NCI-H1048 (cell line): ENCODE measurements at regions not wholly inside any gene's neighbourhood (a gene's known extent, or its start where the extent isn't known, plus 50 kb on each side); places are given as distances from the start of the nearest gene placed in this dataset.

Source experiments
- DNase-seq: peaks from one replicate; lab custom pipeline; 2025; lab: John Stamatoyannopoulos, UW

DNA sequence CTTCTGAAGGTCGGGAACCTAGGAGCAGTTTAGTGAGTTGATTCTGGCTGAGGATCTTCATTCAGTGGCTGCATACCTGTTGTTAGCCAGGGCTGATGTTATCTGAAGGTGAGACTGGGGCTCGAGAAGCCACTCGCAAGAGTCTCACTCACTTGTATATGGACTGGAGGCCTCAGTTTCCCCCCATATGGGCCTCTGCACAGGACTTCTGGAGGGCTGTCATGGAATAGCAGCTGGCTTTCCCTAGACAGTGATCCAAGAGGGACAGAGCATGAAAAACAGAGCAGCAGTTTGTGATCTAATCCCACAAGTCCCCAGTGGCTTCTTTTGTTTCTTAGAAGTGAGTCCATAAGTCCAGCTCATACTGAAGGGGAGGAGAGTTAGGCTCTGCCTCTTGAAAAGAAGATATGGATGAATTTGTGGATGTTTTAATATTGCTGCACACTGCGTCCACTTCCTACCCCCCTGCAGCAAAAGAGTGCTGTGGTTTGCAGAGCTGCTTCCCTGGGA is 623.4 kb downstream of the CDH26 start:
- no peak for DNase-seq

DNA sequence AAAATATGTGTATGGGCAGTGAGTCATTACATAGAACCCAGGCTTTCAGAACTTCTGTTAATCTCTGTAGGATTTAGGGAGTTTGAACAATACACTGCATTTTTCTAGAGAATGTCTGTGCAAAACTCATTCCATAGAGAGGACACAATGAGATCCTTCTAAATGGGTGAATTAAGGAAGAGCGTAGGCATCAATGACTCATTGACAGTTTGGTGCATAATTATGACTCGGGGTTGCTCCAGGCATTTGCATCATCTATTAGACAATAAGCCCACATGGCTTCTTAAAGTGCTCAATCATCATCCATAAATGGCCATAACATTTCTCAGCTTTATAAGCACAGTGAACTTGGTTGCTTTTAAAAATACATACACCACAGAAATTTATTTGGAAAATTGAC is 625.5 kb downstream of the CDH26 start:
- no peak for DNase-seq

DNA sequence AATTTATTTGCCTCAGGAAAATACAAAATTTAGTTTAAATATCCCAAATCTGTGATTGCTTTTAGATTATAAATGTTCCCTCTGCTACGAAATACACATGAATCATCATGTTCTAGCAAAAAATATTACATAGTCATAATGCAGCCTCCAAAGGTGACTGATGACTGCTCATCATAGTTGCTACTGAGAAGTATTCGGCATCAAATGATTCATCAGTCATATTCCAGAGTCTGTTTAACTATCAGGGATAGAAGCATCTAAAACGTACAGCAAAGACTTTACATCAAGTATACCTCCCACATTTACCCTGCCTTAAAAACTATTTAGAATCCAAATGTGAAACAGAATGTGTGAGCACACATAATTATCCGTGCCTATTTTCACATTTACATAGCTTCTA is 626.0 kb downstream of the CDH26 start:
- DNase-seq: no peak

DNA sequence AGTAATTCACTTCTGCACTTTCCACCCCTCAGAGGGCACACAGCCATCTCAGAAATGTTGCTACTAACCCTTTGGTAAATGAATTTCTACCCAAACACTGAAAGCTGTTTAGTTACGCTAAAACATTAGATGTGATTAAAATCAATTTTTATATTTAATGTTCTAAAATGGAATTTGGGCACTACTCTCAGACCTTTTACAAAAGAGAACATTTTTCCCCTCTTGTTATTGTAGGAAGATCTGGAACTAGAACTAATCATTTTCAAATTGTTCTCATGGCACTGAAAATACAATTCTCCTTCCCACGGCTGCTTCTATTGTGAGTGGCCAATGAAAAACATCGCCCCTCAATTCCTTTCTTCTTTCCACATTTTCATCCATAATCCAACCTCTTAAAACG is 627.4 kb downstream of the CDH26 start:
- DNase-seq: no peak

DNA sequence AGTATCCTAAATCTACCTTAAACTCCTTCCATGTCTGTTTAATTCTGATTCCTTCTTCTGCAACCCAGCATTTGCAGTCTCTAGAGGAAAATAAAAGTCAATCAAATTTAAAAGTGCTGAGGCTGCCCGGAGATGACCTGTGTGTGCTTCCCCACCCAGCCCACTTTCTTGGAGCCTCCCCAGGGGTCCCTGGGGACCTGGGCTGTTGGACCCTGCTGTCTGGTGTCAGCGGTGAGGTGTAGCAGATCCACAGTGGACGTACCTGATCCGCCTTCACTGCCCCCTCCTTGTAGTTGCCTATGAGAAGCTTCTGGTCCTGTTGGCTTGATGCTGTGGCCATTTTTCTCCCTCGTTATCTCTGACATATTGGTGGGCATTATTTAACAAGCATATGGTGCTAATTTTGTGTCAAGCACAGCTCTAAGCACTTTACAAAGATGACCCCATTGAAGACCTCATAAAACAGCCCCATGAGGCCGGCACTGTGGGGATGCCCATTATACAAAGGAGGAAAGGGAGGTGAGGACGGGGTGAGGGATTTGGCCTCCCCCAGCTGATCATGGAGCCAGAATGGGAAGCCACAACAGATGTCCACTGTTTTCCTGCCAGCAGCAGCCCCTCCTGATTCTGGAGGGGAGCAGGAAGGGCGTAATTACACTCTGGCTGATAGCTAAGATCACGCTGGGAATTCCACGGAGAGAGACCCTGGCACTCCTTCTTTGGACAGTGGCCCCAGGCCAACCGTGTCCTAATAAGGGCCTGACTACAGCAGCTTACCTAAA is 628.2 kb downstream of the CDH26 start:
- DNase-seq: no peak

DNA sequence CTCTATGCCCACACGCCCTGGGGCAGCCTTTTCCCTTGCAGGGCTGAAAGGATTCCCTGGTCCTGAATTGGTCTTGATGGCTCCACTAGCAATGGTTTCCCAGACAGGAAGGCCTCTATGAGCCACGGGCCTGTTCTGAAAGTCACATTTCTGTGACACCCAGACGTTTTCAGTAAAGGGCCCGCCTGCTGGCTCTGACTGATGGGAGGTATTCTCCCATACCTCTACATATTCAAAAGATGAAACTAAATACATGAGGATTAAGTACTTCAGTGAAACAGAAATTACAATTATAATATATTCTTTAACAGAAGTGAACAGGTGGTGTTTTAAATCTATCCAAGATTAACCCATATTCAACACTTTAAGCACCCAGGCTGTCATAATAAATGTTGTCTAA is 629.8 kb downstream of the CDH26 start:
- no peak for DNase-seq

DNA sequence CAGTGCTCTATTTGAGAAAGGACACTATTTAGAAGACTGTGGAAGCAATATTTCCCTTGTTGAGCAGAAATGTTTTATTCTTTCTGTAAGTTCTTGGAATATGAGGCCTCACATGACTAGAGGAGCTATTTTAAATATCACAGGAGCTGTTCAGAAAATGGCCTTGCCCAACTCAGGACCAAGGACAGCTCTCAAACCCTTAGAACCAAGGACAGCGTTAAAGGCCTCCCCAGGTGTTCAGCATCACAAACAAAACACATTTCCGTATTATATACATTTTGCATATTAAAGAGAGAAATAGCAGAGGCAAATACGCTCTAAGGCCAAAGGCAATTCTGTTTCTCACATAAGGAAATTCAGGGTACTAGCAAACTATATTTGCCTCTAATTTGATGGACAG is 631.4 kb downstream of the CDH26 start:
- no peak for DNase-seq

DNA sequence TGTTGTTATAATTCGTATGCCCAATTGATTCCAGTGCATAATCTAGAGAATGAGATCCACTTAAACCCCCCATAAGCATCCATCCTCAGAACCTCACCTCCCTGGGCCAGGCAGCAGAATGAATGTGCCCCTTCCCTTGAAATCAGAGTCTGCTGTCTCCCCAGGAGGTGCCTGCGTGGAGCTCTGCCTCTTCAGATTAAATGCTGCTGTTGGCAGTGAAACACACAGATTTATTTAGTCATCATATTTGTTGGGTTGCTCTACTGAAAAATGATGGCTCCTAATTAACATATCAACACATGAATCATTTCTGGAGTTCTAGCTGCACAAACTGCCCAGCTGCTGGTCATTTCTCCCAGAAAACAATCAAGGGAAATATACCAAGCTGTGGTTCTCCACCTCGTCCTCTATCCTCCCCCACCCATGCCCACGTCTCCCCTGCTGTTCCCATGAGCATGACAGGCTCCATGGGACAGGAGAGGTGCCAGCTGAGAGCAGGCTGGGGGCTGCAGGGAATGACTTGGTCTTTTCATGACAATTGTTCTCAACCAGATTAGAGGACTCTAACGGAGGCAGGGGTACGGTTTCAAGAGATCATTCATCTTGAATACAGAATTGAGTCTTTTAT is 633.1 kb downstream of the CDH26 start:
- no peak for DNase-seq

DNA sequence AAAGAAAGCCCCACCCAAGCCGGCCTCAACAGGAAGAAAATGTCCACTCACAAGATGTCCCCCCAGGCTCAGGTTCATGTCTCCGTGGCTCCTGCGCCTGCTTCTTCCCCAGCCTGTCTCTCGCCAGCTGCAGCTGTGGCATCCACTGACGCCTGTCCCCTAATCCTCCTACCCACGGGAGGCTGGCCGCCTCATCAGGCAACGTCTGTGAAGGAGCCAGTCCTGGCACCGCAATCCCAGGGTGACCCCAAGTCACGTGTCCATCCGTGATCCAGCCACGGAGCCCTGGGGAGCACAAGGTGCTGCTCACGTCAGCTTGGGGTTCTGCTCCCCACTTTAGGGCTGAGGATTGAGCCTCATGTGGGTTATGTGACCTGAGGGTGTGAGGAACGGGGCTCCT is 640.3 kb downstream of the CDH26 start:
- DNase-seq: no peak

DNA sequence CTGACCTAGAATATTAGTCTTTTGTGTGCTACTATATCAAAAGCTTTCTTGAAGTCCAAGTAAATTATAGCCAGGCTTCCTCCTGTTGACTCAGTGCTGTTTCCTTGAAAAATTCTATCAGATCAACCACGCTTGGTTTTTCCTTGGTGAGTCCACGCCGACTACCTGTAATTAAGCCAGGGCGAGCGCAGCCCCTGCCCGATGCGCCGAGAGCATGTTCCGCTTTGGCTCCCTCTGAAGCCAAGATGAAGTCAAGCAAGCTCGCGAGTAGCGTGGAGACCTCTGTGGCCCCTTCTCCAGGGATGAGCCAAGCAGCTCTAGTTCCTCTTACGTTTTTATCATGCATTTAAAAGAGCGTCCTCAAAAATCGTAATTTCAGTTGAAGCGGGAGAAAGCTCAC is 641.2 kb downstream of the CDH26 start:
- no peak for DNase-seq

DNA sequence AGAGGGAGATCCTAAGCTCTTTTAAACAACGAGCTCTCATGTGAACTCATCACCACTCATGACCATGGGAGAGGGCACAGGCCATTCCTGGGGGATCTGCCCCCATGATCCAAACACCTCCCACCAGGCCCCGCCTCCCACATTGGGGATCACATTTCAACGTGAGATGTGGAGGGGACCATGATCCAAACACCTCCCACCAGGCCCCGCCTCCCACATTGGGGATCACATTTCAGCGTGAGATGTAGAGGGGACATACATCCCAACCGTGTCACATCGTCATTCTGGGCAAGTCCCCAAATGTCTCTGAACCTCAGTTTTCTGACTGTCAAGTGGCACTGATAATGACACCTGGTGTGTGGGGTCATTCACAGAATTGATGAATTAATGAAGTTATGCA is 641.8 kb downstream of the CDH26 start:
- no peak for DNase-seq

DNA sequence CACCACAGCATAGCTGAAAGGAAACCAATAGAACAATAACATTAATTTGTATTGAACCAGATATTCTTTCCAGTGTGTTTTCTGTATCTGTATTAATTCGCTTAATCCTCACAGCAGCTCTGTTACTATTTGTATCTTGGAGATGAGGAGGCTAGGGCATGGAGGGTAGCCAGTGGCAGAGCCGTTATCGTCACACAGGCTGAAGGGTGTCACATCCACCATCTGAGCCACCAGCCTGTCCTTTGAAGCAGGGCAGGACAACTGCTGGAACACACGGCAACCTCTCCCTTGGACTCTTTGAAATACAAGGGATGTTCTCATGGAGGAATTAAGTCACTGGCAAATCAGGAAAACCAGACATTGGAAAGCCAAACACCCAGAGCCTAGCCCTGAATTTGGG is 628.0 kb upstream of the CDH4 start:
- no peak for DNase-seq

DNA sequence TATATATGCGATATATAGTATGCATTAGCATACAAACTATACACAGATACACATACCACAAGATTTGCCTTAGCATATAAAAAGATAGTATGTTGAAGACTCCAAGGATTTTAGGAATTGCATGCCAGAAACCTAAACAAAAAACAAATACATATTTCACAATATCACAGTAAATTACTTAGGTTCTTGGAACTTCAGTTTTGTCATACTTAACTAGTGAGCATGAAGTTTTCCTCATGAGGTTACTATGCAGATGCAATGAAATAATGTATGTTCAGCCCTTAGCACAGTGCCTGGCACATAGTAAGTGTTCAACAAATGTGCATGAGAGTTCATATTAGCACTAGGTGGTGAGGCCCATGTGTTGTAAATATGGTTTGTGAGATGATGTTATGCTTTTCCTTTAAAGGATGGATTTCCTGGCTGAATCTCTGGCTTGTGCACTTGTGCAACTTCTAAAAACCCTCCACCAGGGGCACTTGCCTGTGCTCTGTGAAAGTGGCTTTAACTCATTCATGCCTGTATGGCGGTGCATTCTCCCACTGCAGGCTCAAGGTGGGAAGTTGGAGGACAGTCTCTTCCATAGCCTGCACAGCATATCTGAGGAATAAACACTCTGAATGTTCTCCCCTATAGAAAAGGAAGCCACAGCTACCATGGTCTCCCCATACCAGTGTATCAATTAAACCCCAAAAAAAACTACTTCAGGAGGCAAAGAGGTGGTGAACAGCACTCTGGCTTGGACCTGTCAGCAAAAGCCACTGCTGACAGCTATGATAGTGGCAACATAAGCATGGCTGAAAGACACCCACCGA is 624.1 kb upstream of the CDH4 start:
- DNase-seq: no peak

DNA sequence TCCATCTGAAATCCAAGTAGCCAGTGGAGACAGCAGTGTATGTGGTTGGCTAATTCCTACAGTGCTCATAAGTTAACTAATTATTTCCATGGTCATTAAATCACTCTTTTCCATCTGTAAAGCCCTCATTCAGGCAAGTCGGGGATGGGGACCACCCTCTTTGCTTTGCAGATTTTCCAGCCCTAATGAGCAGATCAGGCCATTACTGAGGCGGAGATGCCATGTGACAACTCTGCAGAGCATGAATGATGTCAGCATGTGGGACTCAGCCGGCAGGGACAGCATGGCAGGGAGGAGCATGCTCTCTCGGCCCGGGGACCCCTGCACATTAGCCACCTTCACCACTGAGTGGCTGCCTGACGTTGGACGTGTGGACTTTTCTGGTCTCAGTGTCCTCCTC is 623.3 kb upstream of the CDH4 start:
- no peak for DNase-seq

DNA sequence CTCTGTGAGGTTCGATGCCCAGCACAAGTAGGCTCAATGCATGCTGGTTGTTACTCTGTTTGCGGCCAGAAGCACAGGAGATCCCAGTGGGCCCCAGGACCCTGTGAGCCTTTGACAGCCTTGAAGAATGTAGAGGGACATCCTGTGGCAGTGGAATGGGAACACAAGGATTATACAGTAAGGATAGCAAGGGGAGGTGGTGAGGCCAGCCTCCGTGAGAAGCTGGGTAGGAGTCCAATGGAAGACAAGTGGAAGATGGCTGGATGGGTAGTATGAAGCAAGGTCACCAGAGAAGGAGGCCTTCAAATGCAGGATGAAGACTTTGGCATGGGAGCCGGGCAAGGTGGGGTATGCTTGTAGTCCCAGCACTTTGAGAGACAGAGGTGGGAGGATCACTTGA is 622.9 kb upstream of the CDH4 start:
- DNase-seq: no peak

DNA sequence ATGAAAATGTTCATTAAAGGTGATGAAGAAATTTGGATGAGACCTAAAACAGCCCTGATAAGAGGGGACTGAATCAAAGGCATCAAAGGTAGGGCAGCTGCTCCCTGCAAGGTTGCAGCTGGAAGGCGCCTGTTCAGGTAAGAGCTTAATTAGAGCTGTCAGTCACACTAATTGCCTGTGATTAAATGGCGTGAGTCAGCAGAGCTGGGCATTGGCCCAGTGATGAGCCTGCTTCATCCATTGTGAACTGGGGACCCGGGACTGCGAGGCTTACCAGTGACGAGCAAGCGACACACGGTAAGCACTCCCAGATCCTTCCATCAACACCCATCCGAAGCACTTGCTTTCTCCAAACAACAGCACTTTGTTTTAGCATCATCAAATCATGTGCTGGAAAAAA is 621.5 kb upstream of the CDH4 start:
- no peak for DNase-seq

DNA sequence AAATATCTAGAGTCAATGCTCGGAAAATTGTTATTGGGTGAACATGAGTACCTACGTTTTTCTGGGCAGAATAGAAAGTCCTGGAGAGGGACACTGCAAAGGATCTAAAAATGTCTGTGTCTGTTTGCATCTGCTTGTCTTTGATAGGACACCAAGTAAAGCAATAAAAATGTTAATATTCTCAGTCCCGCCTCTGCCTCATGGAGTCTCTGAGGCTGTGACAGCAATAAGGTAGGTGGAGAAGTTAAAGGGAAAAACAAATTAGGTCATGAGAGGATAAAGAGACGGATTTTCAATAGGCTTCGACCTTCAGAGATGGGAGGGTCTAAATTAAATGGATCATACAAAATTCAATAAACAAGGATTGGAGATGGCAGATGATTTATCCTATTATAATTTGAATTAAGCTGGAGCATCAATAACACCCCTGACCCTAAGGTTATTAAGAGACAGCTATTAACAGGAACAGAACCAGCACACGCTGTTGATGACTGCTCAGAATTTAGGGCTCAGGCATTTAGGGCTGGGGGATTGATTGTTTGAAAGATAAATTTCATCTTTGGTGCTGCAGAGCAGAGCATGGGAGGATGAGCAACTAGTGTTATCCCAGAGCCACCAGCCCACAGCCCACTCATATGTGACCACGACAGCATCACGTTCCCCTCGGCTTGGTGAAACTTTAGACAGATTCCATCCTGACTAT is 620.3 kb upstream of the CDH4 start:
- no peak for DNase-seq

DNA sequence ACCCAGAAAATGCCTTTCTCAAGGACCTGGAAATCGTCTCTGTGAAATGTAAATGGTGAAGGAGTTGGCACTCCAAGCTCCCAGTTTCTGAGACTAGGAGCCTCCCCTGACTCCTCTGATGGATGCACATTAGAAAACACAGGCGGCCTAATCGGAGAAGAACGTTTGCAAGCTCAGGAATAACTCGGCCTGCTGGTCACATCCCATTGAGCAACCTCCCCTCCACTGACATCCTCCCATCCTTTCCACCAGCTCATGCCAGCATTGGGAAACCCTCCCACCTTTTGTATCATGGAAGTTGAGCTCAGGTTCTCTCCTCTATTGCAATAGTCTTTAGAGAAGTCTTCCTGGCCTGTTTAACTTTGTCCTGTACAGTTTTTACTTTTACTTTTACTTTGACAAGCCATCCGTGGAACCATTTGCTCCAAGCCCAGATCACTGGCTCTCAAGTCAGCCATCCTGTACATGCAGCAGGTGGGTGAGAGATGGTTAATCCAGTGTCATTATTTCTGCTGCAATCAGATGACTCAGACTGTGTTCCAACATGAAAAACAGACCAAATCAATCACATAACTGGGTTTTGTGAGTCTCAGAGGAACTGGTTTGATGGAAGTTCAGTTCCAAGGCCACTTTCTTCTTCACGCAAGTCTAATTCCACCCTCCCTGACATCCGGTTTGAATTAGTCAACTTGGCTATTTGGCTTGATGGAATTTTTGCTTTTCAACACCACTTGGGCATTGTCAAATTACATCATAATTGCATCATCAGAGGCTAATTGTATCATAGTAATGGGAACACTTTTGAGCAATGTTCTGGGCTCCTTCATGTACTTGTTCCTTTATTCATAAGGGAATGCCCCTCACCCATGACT is 619.4 kb upstream of the CDH4 start:
- DNase-seq: no peak

DNA sequence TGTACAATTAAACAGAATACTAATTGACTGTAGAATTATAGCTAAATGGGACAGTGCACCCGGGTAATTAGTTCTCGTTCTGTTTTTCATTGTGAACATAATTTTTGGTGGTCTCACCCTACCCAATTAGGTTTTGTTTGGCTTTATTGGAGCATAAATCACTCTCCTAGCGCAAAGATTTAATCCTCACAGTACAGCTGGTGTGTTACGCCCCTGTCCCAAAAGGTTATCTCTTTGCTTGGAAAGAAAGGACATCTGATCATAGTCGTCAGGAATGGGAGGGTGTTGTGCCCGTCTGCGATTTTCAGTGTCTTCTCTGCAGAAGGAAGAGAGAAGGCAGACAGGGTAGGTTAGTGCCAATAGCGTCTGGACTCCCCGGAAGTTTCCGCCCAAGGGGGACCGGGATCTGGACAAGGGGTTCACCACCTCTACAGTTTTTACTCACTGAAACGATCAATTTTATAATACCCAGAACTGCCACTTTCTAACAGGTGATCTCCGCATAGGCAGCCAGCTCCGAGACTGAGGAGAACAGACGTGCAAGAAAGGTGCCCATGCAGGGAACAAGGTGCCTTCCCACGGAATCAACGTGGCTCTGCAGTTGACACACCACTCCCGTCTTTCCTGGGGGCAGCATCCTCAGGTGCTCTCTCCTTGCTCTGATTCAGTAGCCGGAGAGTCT is 617.4 kb upstream of the CDH4 start:
- no peak for DNase-seq

DNA sequence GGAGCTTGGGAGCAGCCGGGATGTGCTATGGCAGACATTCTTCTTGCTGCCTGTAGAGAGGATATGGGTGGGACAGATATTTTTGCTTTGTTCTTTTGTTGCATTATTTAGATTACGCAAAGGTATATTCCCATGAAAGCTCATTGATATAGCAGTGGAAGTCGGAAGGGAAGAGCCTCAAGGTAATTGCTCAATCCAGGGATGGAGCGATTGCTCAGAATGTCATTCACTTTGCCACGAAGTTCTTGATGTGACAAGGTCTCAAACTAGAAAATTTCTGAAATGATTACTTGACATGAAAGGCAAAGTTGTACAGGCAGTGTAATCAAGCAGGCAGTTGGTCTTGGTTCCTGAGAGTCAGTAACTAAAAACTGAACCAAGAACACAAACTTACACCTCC is 615.6 kb upstream of the CDH4 start:
- no peak for DNase-seq

DNA sequence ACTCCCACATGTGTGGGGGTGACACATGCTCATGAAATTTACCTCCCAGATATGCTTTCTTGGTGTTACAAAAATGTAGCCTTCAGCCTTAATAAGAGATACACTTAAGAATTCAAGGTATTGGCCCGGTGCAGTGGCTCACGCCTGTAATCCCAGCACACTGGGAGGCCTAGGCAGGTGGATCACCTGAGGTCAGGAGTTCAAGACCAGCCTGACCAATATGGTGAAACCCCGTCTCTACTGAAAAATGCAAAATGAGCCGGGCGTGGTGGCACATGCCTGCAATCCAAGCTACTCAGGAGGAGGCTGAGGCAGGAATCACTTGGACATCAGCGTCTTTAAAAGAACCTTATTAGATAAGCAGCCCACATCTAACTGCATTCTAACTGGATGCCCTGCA is 614.3 kb upstream of the CDH4 start:
- DNase-seq: no peak
